Thoracic aorta (tissue), 2 donors: ENCODE measurements at regions not wholly inside any gene's neighbourhood (a gene's known extent, or its start where the extent isn't known, plus 50 kb on each side); places are given as distances from the start of the nearest gene placed in this dataset.

ENCODE experiments used
- ATAC-seq: fragments of 150-250 bp; one replicate; pipeline ENCODE4 v1.8.0; 2017; ENCODE audit warnings: low read depth; ENCODE audit not compliant: insufficient number of reproducible peaks, low FRiP score
- DNase-seq: peaks from one replicate; pipeline ENCODE4 v3.0.0-alpha.2; 2020; ENCODE audit warnings: low spot score
- H3K27ac ChIP-seq, 2 donors: fragments of 200-600 bp; sonication (generic); 1 replicate in 1 of 2; 2 replicates in 1 of 2; pipeline ENCODE4 v1.5.1; 2016; ENCODE audit warnings: mild to moderate bottlenecking in 2 of 2, moderate library complexity in 2 of 2
- H3K27me3 ChIP-seq: fragments of 200-600 bp; sonication (generic); replicated peaks from 2 replicates; pipeline ENCODE4 v1.6.0; 2016; ENCODE audit warnings: mild to moderate bottlenecking; ENCODE audit not compliant: insufficient read depth
- H3K36me3 ChIP-seq: fragments of 200-600 bp; sonication (generic); one replicate; pipeline ENCODE4 v1.5.1; 2016
- H3K4me1 ChIP-seq, 2 donors: fragments of 200-600 bp; sonication (generic); 1 replicate in 1 of 2; 2 replicates in 1 of 2; pipeline versions ENCODE4 v1.5.1 to v1.6.0; 2016; ENCODE audit warnings: low read depth in 2 of 2, mild to moderate bottlenecking in 1 of 2; ENCODE audit not compliant: control insufficient read depth in 1 of 2
- H3K4me3 ChIP-seq: fragments of 200-600 bp; sonication (generic); 2 replicates; pipeline ENCODE4 v1.5.1; 2016; ENCODE audit warnings: mild to moderate bottlenecking
- H3K9me3 ChIP-seq: fragments of 200-600 bp; sonication (generic); 2 replicates; pipeline ENCODE4 v1.5.1; 2016
- TF ChIP-seq, protein P1 (sequence below): fragments of 200-600 bp; sonication (generic); IDR thresholded peaks from one replicate; pipeline ENCODE4 v1.5.1; 2019; ENCODE audit warnings: antibody characterized with exemption

GRCh38 chr4:66606215-66606614 lies 935.9 kb upstream of the EPHA5 start:
- Histone ChIP-seq H3K27ac (no peak overlapping the region), H3K9me3 (no peaks in the 10 kb centered on the region), H3K4me3 (no peak overlapping the region), H3K36me3 (no peaks in the 10 kb centered on the region), H3K27me3 (no peaks in the 10 kb centered on the region), H3K4me1 (no peaks in the 10 kb centered on the region)
- no peak for DNase-seq
- ATAC-seq: no peak
- TF ChIP-seq, protein P1, sequence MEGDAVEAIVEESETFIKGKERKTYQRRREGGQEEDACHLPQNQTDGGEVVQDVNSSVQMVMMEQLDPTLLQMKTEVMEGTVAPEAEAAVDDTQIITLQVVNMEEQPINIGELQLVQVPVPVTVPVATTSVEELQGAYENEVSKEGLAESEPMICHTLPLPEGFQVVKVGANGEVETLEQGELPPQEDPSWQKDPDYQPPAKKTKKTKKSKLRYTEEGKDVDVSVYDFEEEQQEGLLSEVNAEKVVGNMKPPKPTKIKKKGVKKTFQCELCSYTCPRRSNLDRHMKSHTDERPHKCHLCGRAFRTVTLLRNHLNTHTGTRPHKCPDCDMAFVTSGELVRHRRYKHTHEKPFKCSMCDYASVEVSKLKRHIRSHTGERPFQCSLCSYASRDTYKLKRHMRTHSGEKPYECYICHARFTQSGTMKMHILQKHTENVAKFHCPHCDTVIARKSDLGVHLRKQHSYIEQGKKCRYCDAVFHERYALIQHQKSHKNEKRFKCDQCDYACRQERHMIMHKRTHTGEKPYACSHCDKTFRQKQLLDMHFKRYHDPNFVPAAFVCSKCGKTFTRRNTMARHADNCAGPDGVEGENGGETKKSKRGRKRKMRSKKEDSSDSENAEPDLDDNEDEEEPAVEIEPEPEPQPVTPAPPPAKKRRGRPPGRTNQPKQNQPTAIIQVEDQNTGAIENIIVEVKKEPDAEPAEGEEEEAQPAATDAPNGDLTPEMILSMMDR: no peak

DNA sequence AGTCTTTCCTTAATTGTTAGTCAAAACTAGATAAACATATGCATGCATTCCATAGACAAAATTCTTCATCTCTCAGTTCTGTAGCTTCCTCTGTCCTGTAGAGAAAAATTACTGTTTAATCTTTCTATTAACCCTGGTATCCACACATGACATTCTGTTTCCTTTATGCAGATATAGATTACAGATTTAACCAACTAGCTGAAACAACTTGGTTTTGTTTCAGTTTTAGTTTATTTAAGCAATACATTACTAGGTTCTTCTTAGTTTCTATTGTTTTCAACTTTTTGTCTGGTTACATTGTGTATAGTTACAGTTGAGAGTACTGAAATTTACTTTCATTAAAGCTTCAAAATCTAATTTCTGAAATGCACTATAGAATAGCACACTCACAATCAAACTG lies 933.9 kb upstream of the EPHA5 start:
- Histone ChIP-seq H3K27ac (no peak overlapping the region), H3K4me1 (no peaks in the 10 kb centered on the region), H3K9me3 (no peaks in the 10 kb centered on the region), H3K4me3 (no peak overlapping the region), H3K36me3 (no peaks in the 10 kb centered on the region), H3K27me3 (no peaks in the 10 kb centered on the region)
- DNase-seq (no peak), ATAC-seq (no peak)
- TF ChIP-seq, protein P1: no peak

- TF ChIP-seq, protein P1: no peak
- no peaks in the 10 kb centered on the region for H3K4me1 ChIP-seq
- H3K27ac ChIP-seq: no peak overlapping the region
- ATAC-seq (no peak), DNase-seq (no peak)
- no peaks in the 10 kb centered on the region for H3K27me3 ChIP-seq
- H3K36me3 ChIP-seq: no peaks in the 10 kb centered on the region
- no peaks in the 10 kb centered on the region for H3K9me3 ChIP-seq
- no peak overlapping the region for H3K4me3 ChIP-seq
Measured at GRCh38 chr4:66602622-66603021, 932.3 kb upstream of the EPHA5 start.

DNA sequence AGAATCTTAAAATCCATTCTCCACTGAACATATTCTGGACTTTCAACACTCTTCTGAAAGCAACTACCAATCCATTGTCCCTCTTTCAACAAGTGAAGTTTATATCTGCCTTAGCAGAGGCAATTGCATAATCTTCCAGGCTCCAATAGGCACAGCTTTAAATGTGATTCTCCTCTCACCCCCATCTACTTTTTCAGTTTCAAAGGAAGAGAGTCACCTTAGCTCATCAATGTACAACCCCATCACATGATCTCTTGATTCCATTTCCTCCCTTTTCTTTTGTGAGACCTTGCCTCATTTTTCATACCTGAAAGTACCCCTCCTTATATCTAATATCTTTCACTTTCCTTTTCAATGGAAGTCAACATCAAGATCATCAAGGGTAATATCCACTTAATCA lies 921.7 kb upstream of the EPHA5 start:
- H3K27me3 ChIP-seq: no peaks in the 10 kb centered on the region
- no peak for ATAC-seq
- TF ChIP-seq, protein P1: no peak

DNA sequence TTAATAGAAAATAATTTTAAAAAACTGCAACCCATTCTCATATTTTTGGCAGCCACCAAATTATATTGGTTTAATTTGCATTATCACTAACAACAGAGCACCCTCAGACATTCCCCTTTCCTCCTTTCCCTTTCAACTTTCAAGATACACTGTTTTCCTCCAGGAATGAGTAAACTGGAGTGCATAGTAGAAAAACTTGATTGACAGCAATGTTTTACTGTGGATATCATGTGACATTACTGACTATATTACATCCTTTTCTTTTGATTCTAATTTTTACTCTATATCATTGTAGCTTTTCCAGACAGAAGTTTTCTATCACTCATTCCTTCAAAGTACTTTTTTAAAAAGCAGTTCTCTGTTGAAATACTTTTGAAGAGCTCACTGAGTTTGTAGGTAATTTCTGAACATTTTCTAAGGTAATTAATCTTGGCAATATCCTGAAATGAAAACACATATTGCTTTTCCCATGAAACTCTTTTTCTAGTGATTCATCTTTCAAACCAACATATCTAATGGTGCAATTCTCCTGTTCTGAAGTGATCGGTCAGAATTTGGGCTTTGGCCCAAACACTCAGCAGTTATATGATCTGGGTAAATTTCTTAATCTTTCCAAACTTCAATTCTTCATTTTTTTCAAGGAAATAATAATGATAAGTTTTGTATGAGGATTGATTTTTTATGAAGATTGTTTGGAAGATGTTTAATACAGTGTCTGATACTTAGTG lies 920.4 kb upstream of the EPHA5 start:
- no peak overlapping the region for H3K27ac ChIP-seq
- no peak for ATAC-seq
- no peaks in the 10 kb centered on the region for H3K36me3 ChIP-seq
- no peaks in the 10 kb centered on the region for H3K27me3 ChIP-seq
- no peaks in the 10 kb centered on the region for H3K4me1 ChIP-seq
- no peaks in the 10 kb centered on the region for H3K9me3 ChIP-seq
- DNase-seq: no peak
- no peak overlapping the region for H3K4me3 ChIP-seq
- TF ChIP-seq, protein P1: no peak

More for the DNA sequence above, 921.7 kb upstream of the EPHA5 start:
- H3K36me3 ChIP-seq: no peaks in the 10 kb centered on the region
- no peak overlapping the region for H3K27ac ChIP-seq
- H3K4me1 ChIP-seq: no peaks in the 10 kb centered on the region
- no peak for DNase-seq
- H3K9me3 ChIP-seq: no peaks in the 10 kb centered on the region
- H3K4me3 ChIP-seq: no peak overlapping the region
